ENCODE measurements at regions not wholly inside any gene's neighbourhood (a gene's known extent, or its start where the extent isn't known, plus 50 kb on each side); places are given as distances from the start of the nearest gene placed in this dataset.

DNA sequence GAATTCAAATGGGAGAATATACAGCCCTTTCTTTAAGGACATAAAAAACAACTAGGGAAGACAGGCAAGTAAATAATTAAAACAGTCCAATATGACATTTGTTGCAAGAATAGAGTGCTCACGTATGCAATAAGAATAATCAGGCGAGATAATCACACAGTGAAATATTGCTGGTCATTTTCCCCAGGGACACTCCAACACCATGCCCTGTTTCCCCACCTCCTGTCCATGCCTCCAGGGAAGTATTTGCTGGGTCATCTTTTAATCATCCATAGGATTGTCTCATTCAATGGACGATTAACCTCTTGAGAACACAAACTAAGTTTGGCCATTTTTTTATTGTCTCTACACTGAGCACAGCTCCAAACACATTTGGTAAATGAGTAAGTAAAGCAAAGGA lies 472.9 kb downstream of the C6orf118 start:
- TF ChIP-seq, protein P1, sequence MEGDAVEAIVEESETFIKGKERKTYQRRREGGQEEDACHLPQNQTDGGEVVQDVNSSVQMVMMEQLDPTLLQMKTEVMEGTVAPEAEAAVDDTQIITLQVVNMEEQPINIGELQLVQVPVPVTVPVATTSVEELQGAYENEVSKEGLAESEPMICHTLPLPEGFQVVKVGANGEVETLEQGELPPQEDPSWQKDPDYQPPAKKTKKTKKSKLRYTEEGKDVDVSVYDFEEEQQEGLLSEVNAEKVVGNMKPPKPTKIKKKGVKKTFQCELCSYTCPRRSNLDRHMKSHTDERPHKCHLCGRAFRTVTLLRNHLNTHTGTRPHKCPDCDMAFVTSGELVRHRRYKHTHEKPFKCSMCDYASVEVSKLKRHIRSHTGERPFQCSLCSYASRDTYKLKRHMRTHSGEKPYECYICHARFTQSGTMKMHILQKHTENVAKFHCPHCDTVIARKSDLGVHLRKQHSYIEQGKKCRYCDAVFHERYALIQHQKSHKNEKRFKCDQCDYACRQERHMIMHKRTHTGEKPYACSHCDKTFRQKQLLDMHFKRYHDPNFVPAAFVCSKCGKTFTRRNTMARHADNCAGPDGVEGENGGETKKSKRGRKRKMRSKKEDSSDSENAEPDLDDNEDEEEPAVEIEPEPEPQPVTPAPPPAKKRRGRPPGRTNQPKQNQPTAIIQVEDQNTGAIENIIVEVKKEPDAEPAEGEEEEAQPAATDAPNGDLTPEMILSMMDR (optimal IDR thresholded peaks at IDR 0.05 in 1 of 3, IDR thresholded peaks at IDR 0.05 in 1 of 3, conservative IDR thresholded peaks at IDR 0.05 in 1 of 3; ENCODE audit: extremely low read depth in 1 of 3, insufficient read depth in 2 of 3, low read length in 3 of 3), result no peak
- TF ChIP-seq EZH2 (IDR thresholded peaks at IDR 0.05; ENCODE audit: low read length), result no peak

Data from keratinocyte (primary cell).